ENCODE measurements at regions not wholly inside any gene's neighbourhood (a gene's known extent, or its start where the extent isn't known, plus 50 kb on each side); places are given as distances from the start of the nearest gene placed in this dataset.

DNA sequence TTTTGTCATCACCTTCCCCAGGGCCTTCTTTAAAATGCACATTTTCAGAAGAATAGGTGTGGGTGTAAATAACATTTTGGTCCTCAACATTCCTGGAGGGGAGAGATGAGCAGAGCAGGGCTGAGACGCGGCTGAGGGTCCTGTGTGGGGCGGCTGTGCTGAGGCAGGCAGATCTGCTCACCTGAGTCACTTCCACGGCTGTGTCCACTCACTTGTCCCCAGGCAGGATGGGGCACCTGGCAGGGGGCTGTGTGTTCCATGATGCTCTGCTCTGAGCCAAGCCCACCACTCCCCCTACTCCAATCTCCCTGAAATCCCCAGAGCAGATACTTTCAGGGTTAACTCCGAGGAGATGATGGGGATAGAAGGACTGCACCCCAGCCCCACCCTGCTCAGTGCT is 93.8 kb downstream of the GLRX3 start:
- Histone ChIP-seq H3K4me3 (no peak overlapping the region), H3K9me3 (peaks cover 0 to 22% (median 0%) of the 10 kb centered on the region in 4 donors), H3K4me1 (no peaks in the 10 kb centered on the region), H3K27ac (no peak overlapping the region), H3K36me3 (no peaks in the 10 kb centered on the region), H3K27me3 (no peaks in the 10 kb centered on the region)
- 88 to 91% methylated on average over 5 of the region's 5 CpGs for WGBS, 2 donors
- no peak for DNase-seq (ENCODE audit: low spot score in 2 of 2)
- TF ChIP-seq, protein P1, sequence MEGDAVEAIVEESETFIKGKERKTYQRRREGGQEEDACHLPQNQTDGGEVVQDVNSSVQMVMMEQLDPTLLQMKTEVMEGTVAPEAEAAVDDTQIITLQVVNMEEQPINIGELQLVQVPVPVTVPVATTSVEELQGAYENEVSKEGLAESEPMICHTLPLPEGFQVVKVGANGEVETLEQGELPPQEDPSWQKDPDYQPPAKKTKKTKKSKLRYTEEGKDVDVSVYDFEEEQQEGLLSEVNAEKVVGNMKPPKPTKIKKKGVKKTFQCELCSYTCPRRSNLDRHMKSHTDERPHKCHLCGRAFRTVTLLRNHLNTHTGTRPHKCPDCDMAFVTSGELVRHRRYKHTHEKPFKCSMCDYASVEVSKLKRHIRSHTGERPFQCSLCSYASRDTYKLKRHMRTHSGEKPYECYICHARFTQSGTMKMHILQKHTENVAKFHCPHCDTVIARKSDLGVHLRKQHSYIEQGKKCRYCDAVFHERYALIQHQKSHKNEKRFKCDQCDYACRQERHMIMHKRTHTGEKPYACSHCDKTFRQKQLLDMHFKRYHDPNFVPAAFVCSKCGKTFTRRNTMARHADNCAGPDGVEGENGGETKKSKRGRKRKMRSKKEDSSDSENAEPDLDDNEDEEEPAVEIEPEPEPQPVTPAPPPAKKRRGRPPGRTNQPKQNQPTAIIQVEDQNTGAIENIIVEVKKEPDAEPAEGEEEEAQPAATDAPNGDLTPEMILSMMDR (IDR thresholded peaks at IDR 0.05) = no peak
- TF ChIP-seq POLR2A (IDR thresholded peaks at IDR 0.05) (no peak), EP300 (IDR thresholded peaks at IDR 0.05) (no peak)

DNA sequence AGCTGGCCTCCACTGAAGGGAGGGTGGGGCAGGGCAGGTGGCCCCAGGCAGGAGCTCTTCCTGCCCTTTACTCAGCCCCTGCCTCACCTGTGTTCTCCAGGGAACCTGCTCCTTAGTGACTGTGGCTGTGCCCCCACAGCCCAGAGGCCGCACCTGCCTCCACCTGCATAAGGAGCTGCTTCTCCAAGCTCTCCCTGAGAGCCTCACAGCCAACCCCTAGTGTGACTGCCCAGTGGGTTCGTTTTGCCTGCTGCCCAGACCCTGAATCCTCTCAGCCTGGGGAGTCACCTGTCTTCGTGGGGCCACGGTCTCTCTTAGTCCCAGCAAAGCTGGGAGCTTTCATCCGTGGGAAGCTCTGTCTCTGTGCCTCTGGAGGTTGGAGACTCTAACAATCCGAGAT is 94.4 kb downstream of the GLRX3 start:
- Histone ChIP-seq H3K36me3 (no peaks in the 10 kb centered on the region), H3K9me3 (peaks cover 0 to 22% (median 0%) of the 10 kb centered on the region in 4 donors), H3K27me3 (no peaks in the 10 kb centered on the region), H3K4me1 (no peaks in the 10 kb centered on the region), H3K27ac (no peak overlapping the region), H3K4me3 (no peak overlapping the region)
- no peak for TF ChIP-seq POLR2A (IDR thresholded peaks at IDR 0.05)
- TF ChIP-seq EP300 (IDR thresholded peaks at IDR 0.05) = no peak
- TF ChIP-seq, protein P1 (IDR thresholded peaks at IDR 0.05) = no peak
- DNase-seq (ENCODE audit: low spot score in 2 of 2) = no peak
- 88% methylated on average over 6 of the region's 6 CpGs; no CpG with 5 or more reads in 1 of the 2 donors for WGBS, 2 donors

DNA sequence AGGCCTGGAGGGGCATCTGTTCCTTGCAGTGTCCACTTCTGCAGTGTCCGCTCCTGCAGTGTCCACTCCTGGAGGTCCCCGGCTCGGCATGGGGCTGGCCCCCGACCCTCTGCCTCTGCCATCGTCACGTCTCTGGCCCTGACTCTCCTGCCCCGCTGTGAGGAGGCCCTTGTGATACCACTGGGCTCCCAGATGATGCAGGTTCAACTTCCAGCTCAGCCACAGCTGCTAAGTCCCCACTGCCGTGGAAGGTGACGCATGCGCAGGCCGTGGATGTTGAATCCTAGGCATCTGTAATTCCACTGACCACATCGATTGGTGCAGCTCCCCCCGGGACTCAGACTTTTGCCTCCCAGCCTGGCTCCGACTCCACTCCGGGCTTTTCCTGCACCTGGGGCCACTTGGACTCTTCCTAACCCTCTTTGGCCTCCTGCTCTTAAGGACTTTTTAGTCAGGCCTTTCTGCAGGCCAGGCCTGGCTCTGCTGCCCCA is 95.1 kb downstream of the GLRX3 start:
- TF ChIP-seq POLR2A (IDR thresholded peaks at IDR 0.05) (no peak), EP300 (IDR thresholded peaks at IDR 0.05) (no peak)
- TF ChIP-seq, protein P1 (IDR thresholded peaks at IDR 0.05) = no peak
- DNase-seq (ENCODE audit: low spot score in 2 of 2) = no peak
- H3K27ac ChIP-seq = no peak overlapping the region
- no peaks in the 10 kb centered on the region for H3K27me3 ChIP-seq
- no peak overlapping the region for H3K4me3 ChIP-seq
- H3K9me3 ChIP-seq = peaks cover 0 to 22% (median 0%) of the 10 kb centered on the region in 4 donors
- H3K36me3 ChIP-seq = no peaks in the 10 kb centered on the region
- 77 to 84% methylated on average over 11 to 15 of the region's 15 CpGs for WGBS, 2 donors
- H3K4me1 ChIP-seq = no peaks in the 10 kb centered on the region

DNA sequence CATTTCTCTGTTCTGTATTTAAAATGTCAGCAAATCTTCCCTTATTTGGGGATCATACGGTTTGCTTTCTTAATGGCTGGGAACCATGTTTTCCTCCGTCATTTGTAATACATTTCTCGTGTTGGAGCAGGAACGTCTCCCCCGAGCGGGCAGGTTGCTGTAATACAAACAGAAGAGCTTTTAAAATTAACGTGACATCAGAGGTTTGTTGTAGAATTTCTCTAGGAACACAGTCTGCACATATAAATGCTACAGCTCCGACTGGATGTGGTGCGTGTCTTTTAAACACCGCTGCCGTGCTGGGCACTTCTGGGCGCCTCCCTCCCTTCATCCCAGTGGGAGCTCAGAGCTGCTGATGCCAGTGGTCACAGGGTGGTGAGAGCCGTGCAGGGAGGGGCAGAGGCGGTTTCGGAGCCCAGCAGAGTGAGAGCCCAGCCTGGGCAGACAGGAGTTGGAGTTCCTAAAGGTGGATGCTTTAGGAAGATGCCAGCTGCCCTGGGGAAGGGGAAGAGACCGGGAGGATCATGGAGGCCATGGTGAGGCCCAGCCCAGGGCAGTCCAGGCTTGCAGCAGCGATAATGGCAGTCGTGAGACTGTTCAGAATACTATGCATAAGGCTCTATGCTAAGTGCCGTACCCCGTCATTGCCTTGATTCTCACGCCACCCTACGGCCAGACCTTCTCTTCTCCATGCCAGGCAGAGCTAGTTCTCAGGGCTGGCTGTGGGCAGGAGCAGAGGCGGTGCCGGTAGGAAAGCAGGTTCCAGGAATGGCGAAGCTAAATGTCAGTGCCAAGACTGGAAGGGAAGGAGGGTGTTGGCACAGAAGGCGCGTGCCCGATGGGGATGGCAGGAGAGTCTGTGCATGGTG is 96.2 kb downstream of the GLRX3 start:
- DNase-seq (ENCODE audit: low spot score in 2 of 2) = no peak
- no peaks in the 10 kb centered on the region for H3K27me3 ChIP-seq
- H3K36me3 ChIP-seq = no peaks in the 10 kb centered on the region
- H3K9me3 ChIP-seq = peaks cover 0 to 15% (median 0%) of the 10 kb centered on the region in 4 donors
- no peak overlapping the region for H3K27ac ChIP-seq
- WGBS, 2 donors = 77% methylated on average over 27 to 28 of the region's 28 CpGs
- H3K4me1 ChIP-seq = no peaks in the 10 kb centered on the region
- H3K4me3 ChIP-seq = no peak overlapping the region
- TF ChIP-seq EP300 (IDR thresholded peaks at IDR 0.05) = no peak
- TF ChIP-seq POLR2A (IDR thresholded peaks at IDR 0.05) = no peak
- TF ChIP-seq, protein P1 (IDR thresholded peaks at IDR 0.05) = no peak

DNA sequence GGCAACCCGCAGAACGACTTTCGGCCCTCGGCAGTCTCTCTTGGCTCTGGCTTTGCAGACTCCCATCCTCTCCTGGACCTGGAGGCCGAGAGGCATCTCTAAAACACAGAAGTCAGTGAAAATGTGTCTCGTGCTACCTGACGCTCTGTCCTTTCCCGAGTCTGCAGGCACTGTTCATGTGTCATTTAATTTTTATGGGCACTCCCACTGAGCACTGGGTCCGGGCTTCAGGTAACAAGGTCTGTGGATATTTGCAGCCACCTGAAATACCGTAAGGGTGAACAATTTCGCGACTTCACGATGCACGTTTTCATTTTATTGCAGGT is 96.8 kb downstream of the GLRX3 start:
- 64 to 68% methylated on average over 14 of the region's 14 CpGs for WGBS, 2 donors
- Histone ChIP-seq H3K36me3 (no peaks in the 10 kb centered on the region), H3K4me1 (no peaks in the 10 kb centered on the region), H3K9me3 (peaks cover 0 to 14% (median 0%) of the 10 kb centered on the region in 4 donors), H3K27ac (no peak overlapping the region), H3K4me3 (no peak overlapping the region), H3K27me3 (no peaks in the 10 kb centered on the region)
- DNase-seq (ENCODE audit: low spot score in 2 of 2) = no peak
- no peak for TF ChIP-seq EP300 (IDR thresholded peaks at IDR 0.05)
- no peak for TF ChIP-seq POLR2A (IDR thresholded peaks at IDR 0.05)
- TF ChIP-seq, protein P1 (IDR thresholded peaks at IDR 0.05) = no peak
